ENCODE measurements at regions not wholly inside any gene's neighbourhood (a gene's known extent, or its start where the extent isn't known, plus 50 kb on each side); places are given as distances from the start of the nearest gene placed in this dataset.
"Not testable (repeated sequence)": the region's sequence is repeated elsewhere in the genome, so short reads cannot be mapped to it uniquely, and the experiment has no call there.

GRCh38 chrX:99397879-99398278, 1012.2 kb downstream of the PCDH19 start:
- no peak for DNase-seq

GRCh38 chrX:99394456-99394855, 1015.6 kb downstream of the PCDH19 start:
- DNase-seq: no peak

GRCh38 chrX:99384594-99385374, 1025.3 kb downstream of the PCDH19 start:
- no peak for DNase-seq

GRCh38 chrX:99383786-99384185, 1026.3 kb downstream of the PCDH19 start:
- DNase-seq: no peak

DNA sequence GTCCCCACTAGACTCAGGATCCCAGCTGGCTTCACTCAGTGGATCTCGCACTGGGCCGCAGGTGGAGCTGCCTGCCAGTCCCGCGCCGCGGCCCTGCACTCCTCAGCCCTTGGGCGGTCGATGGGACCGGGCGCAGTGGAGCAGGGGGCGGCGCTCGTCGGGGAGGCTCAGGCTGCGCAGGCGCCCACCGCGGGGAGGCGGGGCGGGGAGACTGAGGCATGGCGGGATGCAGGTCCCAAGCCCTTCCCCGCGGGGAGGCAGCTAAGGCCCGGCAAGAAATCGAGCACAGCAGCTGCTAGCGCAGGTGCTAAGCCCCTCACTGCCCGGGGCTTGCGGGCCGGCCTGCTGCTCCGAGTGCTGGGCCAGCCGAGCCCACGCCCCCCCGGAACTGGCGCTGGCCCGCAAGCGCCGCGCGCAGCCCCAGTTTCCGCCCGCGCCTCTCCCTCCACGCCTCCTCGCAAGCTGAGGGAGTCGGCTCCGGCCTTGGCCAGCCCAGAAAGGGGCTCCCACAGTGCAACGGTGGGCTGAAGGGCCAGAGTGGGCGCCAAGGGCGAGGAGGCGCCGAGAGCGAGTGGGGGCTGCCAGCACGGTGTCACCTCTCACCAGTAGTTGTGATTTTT, 1038.0 kb downstream of the PCDH19 start:
- no peak for DNase-seq

DNA sequence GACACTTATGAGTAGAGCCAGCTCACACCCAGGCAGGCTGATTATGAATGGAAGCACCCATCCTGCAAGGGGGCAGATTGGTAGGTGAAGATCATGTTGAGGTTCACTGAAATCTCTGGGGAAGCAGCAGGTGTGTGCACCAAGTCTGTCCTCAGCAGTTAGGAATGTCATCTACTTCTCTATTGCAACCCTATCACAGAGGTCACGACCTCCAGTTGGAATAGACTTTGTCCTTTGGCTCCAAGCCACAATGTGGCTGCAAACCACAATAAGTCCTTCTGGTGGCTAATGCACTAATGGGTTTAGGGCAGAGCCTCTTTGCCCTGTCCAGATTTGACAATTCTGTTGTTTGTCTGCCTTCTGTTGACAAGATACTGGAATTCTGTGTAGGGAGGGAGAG, 1056.7 kb downstream of the PCDH19 start:
- no peak for DNase-seq

DNA sequence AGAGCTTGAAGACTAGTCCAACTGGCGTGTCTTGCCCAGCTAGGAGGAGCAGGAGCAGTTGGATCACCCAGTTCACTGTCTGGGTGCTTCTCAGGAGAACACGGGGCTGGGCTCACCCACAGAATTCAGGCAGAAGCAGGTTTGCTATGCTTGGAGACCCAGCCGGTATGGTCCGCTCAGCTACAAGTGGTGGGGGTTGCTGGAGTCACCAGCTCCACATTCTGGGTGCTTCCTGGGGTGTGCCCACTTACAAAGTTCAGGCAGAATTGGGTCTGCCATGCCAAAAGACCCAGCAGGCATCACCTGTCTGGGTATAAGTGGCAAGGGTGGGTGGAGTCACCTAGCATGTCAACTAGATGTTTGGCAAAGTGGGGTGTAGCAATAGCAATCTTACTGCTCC, 1061.8 kb downstream of the PCDH19 start:
- no peak for DNase-seq

- no peak for DNase-seq
Observed at GRCh38 chrX:99308302-99308701, 1101.8 kb downstream of the PCDH19 start.

- no peak for DNase-seq
Observed at GRCh38 chrX:99305573-99305972, 1104.5 kb downstream of the PCDH19 start.

GRCh38 chrX:99301990-99302389, 1108.1 kb downstream of the PCDH19 start:
- no peak for DNase-seq

DNA sequence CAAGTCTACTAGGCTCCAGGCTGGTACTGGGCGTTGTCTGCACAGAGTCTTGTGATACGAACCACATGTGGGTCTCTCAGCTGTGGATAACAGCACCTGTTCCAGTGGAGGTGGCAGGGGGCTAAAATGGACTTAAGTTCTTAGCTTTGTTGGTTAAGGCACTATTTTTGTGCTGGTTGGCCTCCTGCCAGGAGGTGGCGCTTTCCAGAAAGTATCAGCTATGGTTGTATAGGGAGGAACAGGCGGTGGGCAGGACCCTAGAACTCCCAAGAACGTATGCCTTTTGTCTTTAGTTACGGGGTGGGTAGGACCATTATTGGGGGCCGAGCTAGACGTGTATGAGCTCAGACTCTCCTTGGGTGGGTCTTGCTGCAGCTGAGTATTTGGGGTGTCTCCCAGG, 1138.4 kb downstream of the PCDH19 start:
- DNase-seq: no peak

GRCh38 chrX:99266255-99266654, 1143.8 kb downstream of the PCDH19 start:
- DNase-seq: no peak

DNA sequence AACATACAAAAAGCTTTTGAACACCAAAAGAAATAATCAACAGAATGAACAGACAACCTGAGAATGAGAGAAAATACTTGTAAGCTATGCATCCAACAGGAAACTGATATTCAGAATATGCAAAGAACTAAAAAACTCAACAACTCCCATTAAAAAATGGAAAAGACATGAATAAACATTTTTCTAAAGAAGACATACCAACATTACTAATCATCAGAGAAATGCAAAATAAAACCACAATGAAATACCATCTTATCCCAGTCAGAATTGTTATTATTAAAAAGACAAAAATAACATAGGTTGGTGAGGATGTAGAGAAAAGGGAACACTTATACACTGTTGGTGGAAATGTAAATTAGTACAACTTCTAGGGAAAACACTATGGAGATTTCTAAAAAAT, 1161.9 kb downstream of the PCDH19 start:
- DNase-seq: no peak

DNA sequence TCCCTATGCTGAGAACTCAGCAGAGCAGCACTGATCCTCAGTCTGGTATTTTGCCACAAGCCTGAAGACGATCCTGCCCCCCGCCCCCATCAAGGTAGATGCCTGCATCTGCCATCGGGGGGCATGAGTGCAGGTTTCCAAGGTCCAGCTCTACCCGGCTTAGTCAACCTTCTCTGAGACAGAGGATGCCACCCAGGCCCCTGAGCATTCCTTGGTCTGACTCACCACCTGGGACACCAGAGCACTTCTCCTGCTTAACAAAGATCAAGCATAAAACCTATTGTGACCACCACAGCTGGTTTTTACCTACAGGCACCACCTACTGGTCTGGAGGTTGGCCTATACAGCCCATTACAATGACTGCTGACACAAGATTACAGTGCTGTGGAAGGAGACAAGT, 1168.1 kb downstream of the PCDH19 start:
- DNase-seq: no peak

DNA sequence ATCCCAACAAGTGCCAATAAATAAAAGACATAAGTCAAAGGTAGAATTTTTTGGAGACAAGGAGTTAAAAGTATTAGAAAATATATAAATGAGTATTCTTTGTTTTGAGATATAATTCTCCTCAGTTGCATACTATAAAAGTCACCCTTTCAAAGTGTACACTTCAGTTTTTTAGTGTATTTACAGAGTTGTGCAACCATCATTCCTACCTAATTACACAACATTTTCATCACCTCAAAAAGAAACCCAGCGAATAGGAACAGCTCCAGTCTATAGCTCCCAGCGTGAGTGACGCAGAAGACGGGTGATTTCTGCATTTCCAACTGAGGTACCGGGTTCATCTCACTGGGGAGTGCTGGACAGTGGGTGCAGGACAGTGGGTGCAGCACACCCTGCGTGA, 1175.7 kb downstream of the PCDH19 start:
- not testable (repeated sequence) for DNase-seq

GRCh38 chrX:99192421-99192820, 1217.7 kb downstream of the PCDH19 start:
- DNase-seq: no peak

- no peak for DNase-seq
Observed at GRCh38 chrX:99184153-99184552, 1225.9 kb downstream of the PCDH19 start.

DNA sequence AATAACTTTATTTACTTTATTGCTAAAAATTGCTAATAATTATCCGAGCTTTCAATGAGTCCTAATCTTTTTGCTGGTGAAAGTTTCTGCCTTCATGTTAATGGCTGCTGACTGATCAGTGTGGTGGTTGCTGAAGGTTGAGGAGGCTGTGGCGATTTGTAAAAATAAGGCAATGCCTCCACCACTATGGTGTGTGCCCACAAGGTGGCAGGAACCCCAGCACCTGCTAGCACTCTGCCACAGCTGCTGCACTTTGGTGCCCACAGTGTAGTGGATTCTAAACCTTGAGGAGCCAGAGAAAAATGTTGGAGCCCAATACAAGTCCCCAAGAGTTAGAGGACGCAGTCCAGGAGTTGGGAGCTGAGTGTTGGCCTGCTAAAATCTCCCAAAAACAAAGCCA, 1237.1 kb downstream of the PCDH19 start:
- DNase-seq: no peak

DNA sequence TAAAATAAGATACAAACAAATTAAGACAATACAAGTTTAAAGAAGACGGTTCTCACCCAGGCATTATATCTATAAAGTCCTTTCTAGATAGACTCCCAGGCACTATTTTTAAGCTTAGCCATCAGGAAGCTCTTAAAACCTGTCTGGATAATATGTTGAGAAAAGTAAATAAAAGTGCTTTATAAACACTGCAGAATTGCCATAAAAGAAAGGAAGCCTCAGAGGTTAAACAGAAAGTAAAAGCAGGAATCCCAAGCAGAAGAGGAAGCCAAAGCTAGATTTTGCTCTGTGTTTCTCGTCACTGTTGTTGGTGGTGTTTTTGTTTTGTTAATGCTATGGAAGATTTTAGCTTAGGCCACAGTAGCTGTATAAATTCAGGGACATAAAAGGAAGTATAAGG, 1267.3 kb downstream of the PCDH19 start:
- DNase-seq: no peak

DNA sequence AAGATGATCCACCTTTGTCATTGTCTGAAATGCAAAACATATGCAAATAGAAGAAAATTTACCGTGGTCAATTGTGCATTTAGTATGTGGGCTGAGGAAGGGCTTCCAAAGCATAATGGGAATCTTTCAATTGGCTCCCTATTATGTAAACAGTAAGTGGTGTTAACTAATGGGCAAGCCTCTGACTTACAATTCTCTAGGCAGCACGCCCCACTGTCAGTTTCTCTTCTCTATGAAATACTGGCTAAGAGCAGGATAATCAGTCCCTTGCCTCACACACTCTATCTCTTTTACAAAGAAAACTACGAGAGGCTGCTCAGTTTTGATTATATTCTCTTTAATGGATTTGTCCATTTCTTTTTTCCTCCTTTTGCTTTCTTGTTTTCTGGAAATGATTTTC, 1272.6 kb downstream of the PCDH19 start:
- no peak for DNase-seq

DNA sequence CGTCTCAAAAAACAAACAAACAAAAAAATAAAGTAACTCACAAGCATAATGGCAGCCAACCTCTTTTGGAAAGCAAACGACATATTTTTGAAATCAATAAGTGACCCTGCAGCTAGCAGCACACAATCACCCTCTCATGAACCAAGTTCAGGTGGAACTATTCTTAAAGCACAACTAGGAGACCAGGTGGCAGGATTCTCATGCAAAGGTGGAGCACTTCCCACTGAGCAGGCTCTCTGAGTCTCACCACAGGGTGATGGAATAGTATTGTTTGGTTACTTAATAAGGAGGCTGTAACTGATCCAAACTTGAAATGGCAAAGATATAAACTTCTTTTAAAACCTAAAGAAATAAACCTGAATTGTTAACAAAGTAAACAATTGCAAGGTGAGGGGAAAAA, 1293.1 kb downstream of the PCDH19 start:
- DNase-seq: no peak

GRCh38 chrX:99095965-99096635, 1314.0 kb downstream of the PCDH19 start:
- DNase-seq: no peak

- DNase-seq: no peak
Observed at GRCh38 chrX:99091459-99091858, 1318.6 kb downstream of the PCDH19 start.

GRCh38 chrX:99078301-99078700, 1331.8 kb downstream of the PCDH19 start:
- DNase-seq: no peak
